ENCODE measurements at regions not wholly inside any gene's neighbourhood (a gene's known extent, or its start where the extent isn't known, plus 50 kb on each side); places are given as distances from the start of the nearest gene placed in this dataset.
"Not testable (repeated sequence)": the region's sequence is repeated elsewhere in the genome, so short reads cannot be mapped to it uniquely, and the experiment has no call there.

DNA sequence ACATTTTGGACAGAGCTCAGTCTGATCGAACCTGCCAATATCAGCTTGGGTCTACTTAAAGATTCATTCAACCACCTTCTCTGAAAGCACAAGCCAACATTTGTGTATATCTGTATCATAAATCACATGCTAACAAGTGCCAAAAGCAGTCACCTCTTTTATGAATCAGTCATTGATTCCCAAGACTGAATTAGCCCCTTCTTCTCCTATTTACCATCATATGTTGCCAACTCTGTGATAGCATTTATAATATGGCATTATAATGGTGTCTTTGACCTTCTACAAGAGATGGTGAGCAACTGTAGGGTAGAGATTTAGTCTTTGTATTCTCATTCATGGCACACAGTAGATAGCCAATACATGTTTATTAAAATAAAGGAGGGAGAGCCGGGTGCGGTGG is 61.4 kb downstream of the DDX53 start:
- Mint-ChIP-seq H3K4me3 (no peak overlapping the region), H3K4me1 (no peaks in the 10 kb centered on the region), H3K27ac (no peak overlapping the region), H3K36me3 (no peaks in the 10 kb centered on the region), H3K27me3 (no peaks in the 10 kb centered on the region), H3K9me3 (peaks cover 0 to 4% (median 2%) of the 10 kb centered on the region in 3 donors)

DNA sequence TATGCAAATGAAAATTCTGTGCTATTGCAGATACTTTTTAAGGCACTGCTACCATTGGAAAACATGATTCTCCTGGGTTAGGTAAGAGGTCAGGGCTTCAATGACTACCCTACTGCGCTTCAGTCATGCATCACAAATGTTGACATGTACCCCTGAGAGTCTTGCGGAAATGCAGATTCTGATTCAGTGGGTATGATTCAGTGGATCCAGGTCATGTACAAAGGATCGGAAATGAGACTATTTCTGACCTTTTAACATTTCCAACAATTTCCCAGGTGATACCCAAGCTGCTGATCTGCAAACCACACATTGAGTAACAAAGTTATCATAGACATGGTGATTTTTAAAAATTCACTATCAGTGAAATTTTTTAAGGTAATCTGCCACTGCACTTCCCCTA is 62.6 kb downstream of the DDX53 start:
- Mint-ChIP-seq H3K36me3 (no peaks in the 10 kb centered on the region), H3K27me3 (no peaks in the 10 kb centered on the region), H3K4me3 (no peak overlapping the region), H3K4me1 (no peaks in the 10 kb centered on the region), H3K9me3 (peaks cover 0 to 4% (median 2%) of the 10 kb centered on the region in 3 donors), H3K27ac (no peak overlapping the region)

DNA sequence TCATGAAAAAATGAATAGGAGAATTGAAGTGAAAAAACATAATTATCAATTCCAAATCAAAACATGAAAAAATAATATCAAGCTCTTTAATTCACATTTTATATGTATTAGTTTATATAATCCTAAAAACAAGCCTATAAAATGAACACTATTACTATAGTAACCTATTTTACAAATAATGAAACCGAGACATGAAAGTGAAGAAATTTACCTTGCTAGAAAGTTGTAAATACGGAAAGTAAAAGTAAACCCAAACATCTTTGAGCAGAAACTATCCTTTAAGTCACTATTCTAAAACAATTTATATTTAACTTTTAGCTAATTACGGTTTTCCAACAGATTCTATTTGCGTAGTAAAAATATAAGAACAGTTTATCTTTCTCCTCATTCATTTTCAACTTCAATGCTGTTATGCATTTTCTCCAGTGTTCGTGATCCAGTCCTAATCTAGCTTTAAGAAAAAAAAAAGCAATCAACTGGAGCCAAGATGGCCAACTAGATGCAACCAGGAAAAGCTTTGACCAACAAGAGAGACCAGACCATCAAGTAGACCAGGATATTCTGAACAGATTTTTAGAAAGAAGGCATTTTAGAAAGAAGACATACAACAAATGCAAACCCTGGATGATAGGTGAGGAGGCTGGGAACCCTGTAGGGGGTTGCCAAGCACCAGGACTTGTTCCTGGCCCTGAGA is 67.0 kb downstream of the DDX53 start:
- peak overlapping the region in 1 of 3 donors; percentile 31 for H3K27ac Mint-ChIP-seq
- no peaks in the 10 kb centered on the region for H3K4me1 Mint-ChIP-seq
- no peak overlapping the region for H3K4me3 Mint-ChIP-seq
- H3K36me3 Mint-ChIP-seq = no peaks in the 10 kb centered on the region
- peaks cover 2 to 22% (median 8%) of the 10 kb centered on the region in 3 donors for H3K9me3 Mint-ChIP-seq
- H3K27me3 Mint-ChIP-seq = no peaks in the 10 kb centered on the region

DNA sequence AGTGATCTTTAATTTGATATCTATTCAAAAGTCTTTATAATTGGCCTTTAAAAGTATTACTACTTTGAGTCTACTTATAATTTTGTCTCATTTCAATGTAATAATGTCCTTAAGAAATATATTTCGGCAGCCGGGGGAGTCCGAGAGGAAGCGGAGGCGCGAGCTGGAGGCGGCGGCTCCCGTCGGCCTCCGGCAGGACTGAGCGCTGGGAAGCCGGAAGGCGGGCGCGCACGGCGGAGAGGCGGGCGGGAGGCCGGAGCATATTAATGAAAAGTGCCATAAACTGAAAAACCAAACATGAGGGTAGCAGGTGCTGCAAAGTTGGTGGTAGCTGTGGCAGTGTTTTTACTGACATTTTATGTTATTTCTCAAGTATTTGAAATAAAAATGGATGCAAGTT is 75.7 kb downstream of the DDX53 start:
- H3K27me3 Mint-ChIP-seq, H3K4me3 Mint-ChIP-seq, H3K36me3 Mint-ChIP-seq, H3K4me1 Mint-ChIP-seq, H3K27ac Mint-ChIP-seq, H3K9me3 Mint-ChIP-seq: not testable (repeated sequence)

DNA sequence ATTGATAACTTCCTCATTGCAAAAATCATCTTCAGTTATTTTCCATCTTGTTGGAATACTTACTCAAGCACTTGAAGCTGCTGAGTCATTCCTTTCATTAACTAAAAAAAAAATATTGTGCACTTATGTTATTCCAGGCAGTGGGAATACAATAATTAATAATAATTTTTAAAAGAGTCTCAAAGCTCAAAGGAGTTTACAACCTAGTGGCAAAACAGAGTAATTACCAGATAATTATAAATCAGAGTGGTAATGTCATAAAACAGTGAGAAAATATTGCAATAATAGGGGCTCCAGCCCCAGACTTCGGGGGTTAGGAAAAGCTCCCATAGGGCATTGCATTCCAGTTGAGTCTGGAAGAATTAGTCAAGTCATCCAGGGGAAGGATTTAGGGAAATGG is 79.6 kb downstream of the DDX53 start:
- H3K4me3 Mint-ChIP-seq = no peak overlapping the region
- H3K27ac Mint-ChIP-seq = no peak overlapping the region
- H3K36me3 Mint-ChIP-seq = no peaks in the 10 kb centered on the region
- no peaks in the 10 kb centered on the region for H3K27me3 Mint-ChIP-seq
- H3K4me1 Mint-ChIP-seq = no peaks in the 10 kb centered on the region
- peaks cover 0 to 5% (median 4%) of the 10 kb centered on the region in 3 donors for H3K9me3 Mint-ChIP-seq

DNA sequence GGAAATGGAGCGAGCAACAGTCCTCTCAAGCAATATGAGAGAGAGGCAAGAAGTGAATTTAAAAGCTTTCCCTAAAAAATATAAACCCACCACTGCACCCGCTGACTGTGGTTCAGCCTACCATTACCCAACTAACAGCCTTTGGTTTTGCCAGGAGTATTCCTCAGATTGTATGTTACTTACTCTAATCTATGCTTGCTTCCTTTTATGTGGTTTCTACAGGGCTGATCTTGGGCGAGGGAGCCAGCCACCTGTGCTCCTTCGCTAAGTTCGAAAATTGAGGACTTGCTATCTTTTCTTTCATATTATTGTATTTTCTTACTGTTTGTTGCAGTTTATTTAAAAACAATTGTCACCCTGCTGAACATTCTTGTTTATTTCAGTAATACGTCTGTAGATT is 101.1 kb downstream of the DDX53 start:
- peaks cover 2% of the 10 kb centered on the region for H3K36me3 Mint-ChIP-seq
- H3K27me3 Mint-ChIP-seq = no peaks in the 10 kb centered on the region
- H3K4me3 Mint-ChIP-seq = no peak overlapping the region
- no peaks in the 10 kb centered on the region for H3K4me1 Mint-ChIP-seq
- H3K9me3 Mint-ChIP-seq = peaks cover 0 to 14% (median 4%) of the 10 kb centered on the region in 3 donors
- no peak overlapping the region for H3K27ac Mint-ChIP-seq

DNA sequence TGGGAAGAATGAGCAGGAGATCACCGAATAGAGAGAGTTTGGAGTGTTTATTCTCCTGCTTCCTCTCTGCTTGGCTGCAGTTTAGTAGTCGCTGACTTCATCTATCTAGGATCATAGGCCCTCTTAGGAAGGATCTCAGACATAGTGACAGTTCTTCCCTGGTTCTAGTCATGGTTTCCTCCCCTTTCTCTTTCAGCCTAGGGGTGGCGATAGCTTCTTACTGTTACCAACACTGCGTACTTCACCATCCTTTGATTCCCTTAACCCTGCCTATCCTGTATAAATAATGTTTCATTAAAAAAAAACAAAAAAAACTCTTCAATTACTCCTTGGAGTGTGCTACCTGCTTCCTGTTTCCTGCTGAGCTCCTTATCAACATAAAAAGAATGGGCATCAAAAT is 103.8 kb downstream of the DDX53 start:
- H3K36me3 Mint-ChIP-seq = no peaks in the 10 kb centered on the region
- no peaks in the 10 kb centered on the region for H3K4me1 Mint-ChIP-seq
- no peaks in the 10 kb centered on the region for H3K27me3 Mint-ChIP-seq
- peaks cover 1 to 9% (median 2%) of the 10 kb centered on the region in 3 donors for H3K9me3 Mint-ChIP-seq
- H3K27ac Mint-ChIP-seq = no peak overlapping the region
- no peak overlapping the region for H3K4me3 Mint-ChIP-seq

- no peak overlapping the region for H3K4me3 Mint-ChIP-seq
Observed at GRCh38 chrX:23114241-23114640, 114.5 kb downstream of the DDX53 start.

DNA sequence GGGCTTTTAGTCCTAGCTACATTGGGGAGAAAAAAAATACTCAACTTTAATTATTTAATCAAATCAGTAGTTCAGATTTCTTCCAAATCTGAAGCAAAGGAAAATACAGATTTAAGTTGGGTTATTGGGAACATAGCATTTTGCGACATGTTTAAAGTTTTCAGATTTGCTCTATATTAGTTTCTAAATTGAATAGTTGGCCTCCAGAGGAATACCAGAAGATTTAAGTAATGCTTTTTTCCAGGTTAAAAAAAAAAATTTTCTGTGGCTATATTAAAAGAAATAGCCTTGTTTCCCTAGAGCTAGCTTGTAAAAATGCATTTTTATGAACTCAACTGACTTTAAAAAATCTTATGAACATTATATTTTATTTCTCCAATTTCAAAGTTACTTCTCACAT is 115.9 kb downstream of the DDX53 start:
- no peaks in the 10 kb centered on the region for H3K9me3 Mint-ChIP-seq
- H3K4me1 Mint-ChIP-seq = no peaks in the 10 kb centered on the region
- no peak overlapping the region for H3K27ac Mint-ChIP-seq
- no peak overlapping the region for H3K4me3 Mint-ChIP-seq
- no peaks in the 10 kb centered on the region for H3K36me3 Mint-ChIP-seq
- H3K27me3 Mint-ChIP-seq = no peaks in the 10 kb centered on the region

More at GRCh38 chrX:23114241-23114640, 114.5 kb downstream of the DDX53 start:
- Mint-ChIP-seq H3K9me3 (no peaks in the 10 kb centered on the region), H3K4me1 (no peaks in the 10 kb centered on the region), H3K36me3 (no peaks in the 10 kb centered on the region), H3K27me3 (no peaks in the 10 kb centered on the region), H3K27ac (no peak overlapping the region)

DNA sequence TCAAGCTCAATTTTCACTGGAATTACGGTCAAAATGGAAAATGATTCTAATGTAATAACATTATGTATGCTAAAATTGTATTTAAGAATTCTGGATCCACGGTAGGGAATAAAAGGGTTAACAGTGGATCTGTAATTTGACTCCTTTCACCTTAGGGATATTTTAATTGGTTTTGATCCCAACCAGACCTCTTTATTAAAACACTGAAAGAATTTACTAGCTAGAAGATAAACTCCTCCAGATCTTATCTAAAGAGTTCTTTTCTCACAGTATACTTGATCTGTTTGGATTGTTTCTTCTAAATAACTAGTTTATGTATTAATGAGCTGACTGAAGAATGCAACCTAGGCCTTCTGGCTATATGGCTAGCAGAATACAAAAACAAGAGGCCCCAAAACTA is 118.4 kb downstream of the DDX53 start:
- H3K4me1 Mint-ChIP-seq = no peaks in the 10 kb centered on the region
- H3K36me3 Mint-ChIP-seq = no peaks in the 10 kb centered on the region
- no peak overlapping the region for H3K27ac Mint-ChIP-seq
- no peak overlapping the region for H3K4me3 Mint-ChIP-seq
- H3K27me3 Mint-ChIP-seq = no peaks in the 10 kb centered on the region
- H3K9me3 Mint-ChIP-seq = no peaks in the 10 kb centered on the region

DNA sequence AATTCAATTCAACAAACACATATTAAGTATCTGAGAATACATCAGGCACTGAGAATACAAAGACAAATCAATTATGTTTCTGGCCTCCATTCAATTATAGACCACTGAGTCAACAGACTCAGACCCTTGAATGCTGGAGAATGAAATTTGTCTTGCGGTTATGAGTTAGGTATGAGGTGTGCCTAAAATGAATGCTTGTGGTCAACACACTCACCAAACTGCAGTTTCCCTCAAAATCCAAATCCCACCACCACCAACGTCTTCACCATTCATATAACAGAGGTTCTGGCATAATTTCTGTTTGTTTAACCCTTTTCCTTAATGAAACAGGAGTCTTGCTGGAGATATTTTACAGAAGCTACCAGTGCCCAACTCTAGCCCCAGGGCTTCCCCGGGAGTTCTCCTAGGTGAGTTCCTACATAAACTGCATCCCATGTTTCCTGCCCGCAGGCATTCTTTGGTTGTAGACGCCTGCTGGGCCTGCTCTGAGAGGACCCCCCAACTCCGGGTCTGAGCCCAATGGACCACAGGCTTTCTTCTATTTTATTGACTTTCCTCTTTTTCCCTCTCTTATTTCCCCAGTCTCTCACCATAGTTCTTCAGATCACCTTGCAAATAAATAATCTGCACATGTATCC is 119.2 kb downstream of the DDX53 start:
- no peak overlapping the region for H3K27ac Mint-ChIP-seq

DNA sequence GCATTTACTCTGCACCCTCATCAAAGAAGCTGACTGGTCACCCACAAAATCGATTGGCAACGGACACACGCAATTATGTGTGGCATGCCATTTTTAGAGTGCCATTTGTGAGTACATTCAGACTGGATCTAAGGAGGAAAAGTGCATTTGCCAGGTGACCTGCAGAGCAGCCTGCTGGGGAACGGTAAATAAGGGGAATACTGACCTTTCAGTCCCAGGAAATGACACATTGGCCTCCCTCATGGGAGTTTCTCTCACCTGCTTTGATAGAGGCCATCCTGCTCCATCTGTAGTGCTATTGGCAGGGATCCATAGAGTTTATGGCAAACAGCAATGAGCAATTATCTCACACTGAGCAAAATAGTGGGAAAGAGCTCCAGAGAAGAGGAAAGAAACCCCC is 127.8 kb downstream of the DDX53 start:
- H3K27ac Mint-ChIP-seq = no peak overlapping the region
- H3K4me3 Mint-ChIP-seq = no peak overlapping the region
- peaks cover 3% of the 10 kb centered on the region for H3K27me3 Mint-ChIP-seq
- no peaks in the 10 kb centered on the region for H3K4me1 Mint-ChIP-seq
- H3K9me3 Mint-ChIP-seq = peaks cover 0 to under 1% (median 0%) of the 10 kb centered on the region in 3 donors
- H3K36me3 Mint-ChIP-seq = peaks cover 2% of the 10 kb centered on the region

More for the DNA sequence above, 119.2 kb downstream of the DDX53 start:
- no peaks in the 10 kb centered on the region for H3K9me3 Mint-ChIP-seq
- H3K4me1 Mint-ChIP-seq = no peaks in the 10 kb centered on the region
- H3K4me3 Mint-ChIP-seq = no peak overlapping the region
- no peaks in the 10 kb centered on the region for H3K27me3 Mint-ChIP-seq
- H3K36me3 Mint-ChIP-seq = no peaks in the 10 kb centered on the region

DNA sequence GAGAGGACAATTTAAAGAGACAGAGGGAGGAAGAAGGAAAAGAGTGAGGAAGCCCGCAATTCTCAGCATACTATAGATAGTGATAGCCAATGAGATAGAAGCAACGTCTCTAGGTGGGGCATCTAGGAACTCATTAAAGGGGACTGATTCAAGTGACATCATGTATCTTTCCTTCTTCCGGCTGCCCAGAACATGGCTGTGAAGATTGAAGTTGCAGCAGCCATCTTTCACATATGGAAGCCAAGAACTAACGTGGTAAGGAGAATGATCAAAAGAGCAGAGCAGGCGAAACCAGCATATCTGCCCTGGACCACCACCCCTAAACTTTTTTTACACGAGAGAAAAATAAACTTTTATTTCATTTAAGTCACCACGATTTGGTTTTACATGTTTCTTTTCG is 133.8 kb downstream of the DDX53 start:
- Mint-ChIP-seq H3K4me1 (no peaks in the 10 kb centered on the region), H3K36me3 (peaks cover 2% of the 10 kb centered on the region), H3K4me3 (no peak overlapping the region), H3K27me3 (no peaks in the 10 kb centered on the region), H3K27ac (no peak overlapping the region), H3K9me3 (peaks cover 0 to 1% (median 0%) of the 10 kb centered on the region in 3 donors)

DNA sequence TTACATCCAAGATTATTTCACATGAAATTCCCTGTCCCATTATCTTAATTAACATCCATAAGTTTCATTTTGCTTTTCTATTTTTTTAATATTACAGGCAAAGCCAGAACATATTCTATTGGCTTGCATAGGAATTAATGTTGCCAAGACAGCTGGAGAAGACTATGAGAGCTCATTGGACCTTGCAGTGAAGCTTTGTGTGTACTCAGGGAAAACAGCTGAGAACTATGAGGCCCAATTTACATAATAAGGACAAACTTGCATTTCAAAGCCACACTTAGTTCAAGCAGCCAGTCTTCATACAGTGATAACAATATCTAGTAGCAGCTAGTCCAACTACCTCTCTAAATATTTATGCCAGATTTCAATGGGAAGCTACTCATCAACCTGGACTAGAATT is 134.4 kb downstream of the DDX53 start:
- Mint-ChIP-seq H3K9me3 (peaks cover 0 to 1% (median 0%) of the 10 kb centered on the region in 3 donors), H3K36me3 (peaks cover 2% of the 10 kb centered on the region), H3K27ac (no peak overlapping the region), H3K4me1 (no peaks in the 10 kb centered on the region), H3K4me3 (no peak overlapping the region), H3K27me3 (no peaks in the 10 kb centered on the region)

GRCh38 chrX:23136816-23137215 is 137.1 kb downstream of the DDX53 start:
- Mint-ChIP-seq H3K4me1 (no peaks in the 10 kb centered on the region), H3K9me3 (peaks cover 0 to 1% (median 0%) of the 10 kb centered on the region in 3 donors), H3K27ac (no peak overlapping the region), H3K27me3 (no peaks in the 10 kb centered on the region), H3K36me3 (no peaks in the 10 kb centered on the region), H3K4me3 (no peak overlapping the region)

DNA sequence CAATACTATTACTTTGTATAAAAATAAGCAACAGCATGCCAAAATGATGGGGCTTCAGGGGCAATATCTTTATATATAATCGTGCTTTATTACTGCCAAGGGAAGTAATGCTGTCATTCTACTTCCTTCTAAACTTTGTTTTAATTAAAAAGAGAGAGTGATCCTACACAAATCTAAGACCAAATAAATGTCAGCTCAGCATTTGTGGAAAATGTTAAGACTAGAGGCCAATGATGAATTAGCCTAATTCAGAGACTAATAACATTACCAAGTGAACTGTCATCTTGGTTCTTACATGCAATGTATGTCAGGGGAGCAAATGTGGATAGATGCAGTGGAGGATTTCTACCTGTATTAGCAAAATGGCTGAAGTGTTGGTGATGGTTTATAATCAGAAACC is 166.4 kb upstream of the PTCHD1 start:
- Mint-ChIP-seq H3K36me3 (no peaks in the 10 kb centered on the region), H3K27me3 (no peaks in the 10 kb centered on the region), H3K9me3 (peaks cover 3% of the 10 kb centered on the region in 3 donors), H3K4me3 (no peak overlapping the region), H3K27ac (no peak overlapping the region), H3K4me1 (no peaks in the 10 kb centered on the region)
